ENCODE measurements at regions not wholly inside any gene's neighbourhood (a gene's known extent, or its start where the extent isn't known, plus 50 kb on each side); places are given as distances from the start of the nearest gene placed in this dataset.

DNA sequence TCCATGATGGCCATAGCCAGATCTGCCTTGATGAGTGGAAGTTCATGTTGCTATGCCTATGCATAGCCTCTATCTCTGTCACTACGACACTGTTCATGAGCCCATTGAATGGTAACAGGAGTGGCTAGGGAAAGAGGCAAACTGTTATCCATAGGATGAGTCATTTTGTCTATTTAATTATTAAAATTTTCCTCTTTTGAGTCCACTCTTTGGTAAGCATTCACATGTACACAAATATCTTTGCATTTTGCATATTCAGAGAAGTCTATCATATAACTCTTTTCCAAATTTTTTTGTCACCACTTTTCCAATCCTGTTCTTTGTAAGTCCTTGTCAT, 364.4 kb downstream of the KCNJ3 start:
- H3K4me2 ChIP-seq (ENCODE audit: low read length) = no peak overlapping the region
- no peaks in the 10 kb centered on the region for H3K9me3 ChIP-seq (ENCODE audit: low read length)
- H3K4me3 ChIP-seq (ENCODE audit: low read depth, low read length, poor library complexity, severe bottlenecking) = no peak overlapping the region
- H3K27ac ChIP-seq (ENCODE audit: low read depth, low read length, poor library complexity, severe bottlenecking) = no peak overlapping the region
- no peak overlapping the region for H2AFZ ChIP-seq (ENCODE audit: low read length)
- no peak for DNase-seq (ENCODE audit: low spot score)
- no peaks in the 10 kb centered on the region for H3K36me3 ChIP-seq (ENCODE audit: insufficient read depth, low read length)
- no peaks in the 10 kb centered on the region for H4K20me1 ChIP-seq (ENCODE audit: insufficient read depth, low read length)
- BruUV-seq (replicated peaks) = no TSS peak
- no peaks in the 10 kb centered on the region for H3K79me2 ChIP-seq (ENCODE audit: insufficient read depth, low read depth, low read length)
- TF ChIP-seq, protein P1, sequence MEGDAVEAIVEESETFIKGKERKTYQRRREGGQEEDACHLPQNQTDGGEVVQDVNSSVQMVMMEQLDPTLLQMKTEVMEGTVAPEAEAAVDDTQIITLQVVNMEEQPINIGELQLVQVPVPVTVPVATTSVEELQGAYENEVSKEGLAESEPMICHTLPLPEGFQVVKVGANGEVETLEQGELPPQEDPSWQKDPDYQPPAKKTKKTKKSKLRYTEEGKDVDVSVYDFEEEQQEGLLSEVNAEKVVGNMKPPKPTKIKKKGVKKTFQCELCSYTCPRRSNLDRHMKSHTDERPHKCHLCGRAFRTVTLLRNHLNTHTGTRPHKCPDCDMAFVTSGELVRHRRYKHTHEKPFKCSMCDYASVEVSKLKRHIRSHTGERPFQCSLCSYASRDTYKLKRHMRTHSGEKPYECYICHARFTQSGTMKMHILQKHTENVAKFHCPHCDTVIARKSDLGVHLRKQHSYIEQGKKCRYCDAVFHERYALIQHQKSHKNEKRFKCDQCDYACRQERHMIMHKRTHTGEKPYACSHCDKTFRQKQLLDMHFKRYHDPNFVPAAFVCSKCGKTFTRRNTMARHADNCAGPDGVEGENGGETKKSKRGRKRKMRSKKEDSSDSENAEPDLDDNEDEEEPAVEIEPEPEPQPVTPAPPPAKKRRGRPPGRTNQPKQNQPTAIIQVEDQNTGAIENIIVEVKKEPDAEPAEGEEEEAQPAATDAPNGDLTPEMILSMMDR (conservative IDR thresholded peaks at IDR 0.05; ENCODE audit: low read length) = no peak
- TF ChIP-seq EZH2phosphoT487 (IDR thresholded peaks at IDR 0.05; ENCODE audit: borderline replicate concordance, low read depth, low read length) = no peak
- no peaks in the 10 kb centered on the region for H3K4me1 ChIP-seq (ENCODE audit: insufficient read depth, low read length, poor library complexity, severe bottlenecking)
- ChIA-PET CTCF (ENCODE audit: unreplicated experiment) (no interaction called here), POLR2A (interaction anchor here (0.7 kb wide), 1 partner anchor 50 kb away, joined by 3 read pairs; no protein-coding TSS in a partner anchor)
- intact Hi-C loops (cut with micrococcal nuclease; ENCODE audit: unreplicated experiment) = no loop called here
- H3K9me2 ChIP-seq (ENCODE audit: insufficient read depth, low read length) = no peaks in the 10 kb centered on the region

DNA sequence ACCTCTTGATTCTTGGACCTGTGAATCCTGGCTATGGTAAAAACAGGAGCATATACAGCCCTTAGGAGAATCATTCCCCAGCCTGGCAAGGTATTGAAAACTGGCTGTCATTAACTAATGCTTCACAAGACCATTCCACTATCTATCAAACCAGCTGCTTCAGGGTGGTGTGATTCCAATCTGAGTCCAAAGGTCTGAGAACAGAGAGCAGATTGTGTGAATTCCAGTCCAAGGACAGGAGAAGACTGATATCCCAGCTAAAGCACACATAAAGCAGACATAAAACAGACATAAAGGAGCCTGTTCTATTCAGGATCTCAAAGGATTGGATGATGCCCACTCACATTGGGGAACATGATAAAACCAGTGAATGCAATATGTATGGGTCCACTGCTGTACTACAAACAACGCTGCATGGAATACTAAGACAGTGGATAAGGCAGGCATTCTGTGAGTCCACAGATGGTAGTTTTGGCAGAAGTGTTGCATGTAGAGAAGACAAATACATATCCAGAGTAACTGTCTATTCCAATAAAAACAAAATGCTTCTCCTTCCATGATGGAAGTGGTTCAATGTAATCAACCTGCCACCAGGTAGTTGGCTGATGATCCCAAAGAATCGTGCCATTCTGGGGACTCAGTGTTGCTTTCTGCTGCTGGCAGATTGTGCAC, 363.9 kb downstream of the KCNJ3 start:
- DNase-seq (ENCODE audit: low spot score) = no peak
- H3K9me2 ChIP-seq (ENCODE audit: insufficient read depth, low read length) = no peaks in the 10 kb centered on the region
- no peak overlapping the region for H3K4me3 ChIP-seq (ENCODE audit: low read depth, low read length, poor library complexity, severe bottlenecking)
- H3K4me1 ChIP-seq (ENCODE audit: insufficient read depth, low read length, poor library complexity, severe bottlenecking) = no peaks in the 10 kb centered on the region
- CTCF ChIA-PET (ENCODE audit: unreplicated experiment) = no interaction called here
- H4K20me1 ChIP-seq (ENCODE audit: insufficient read depth, low read length) = no peaks in the 10 kb centered on the region
- POLR2A ChIA-PET = no interaction called here
- no peak overlapping the region for H2AFZ ChIP-seq (ENCODE audit: low read length)
- intact Hi-C loops (cut with micrococcal nuclease; ENCODE audit: unreplicated experiment) = no loop called here
- no peak overlapping the region for H3K4me2 ChIP-seq (ENCODE audit: low read length)
- H3K9me3 ChIP-seq (ENCODE audit: low read length) = no peaks in the 10 kb centered on the region
- H3K27ac ChIP-seq (ENCODE audit: low read depth, low read length, poor library complexity, severe bottlenecking) = no peak overlapping the region
- BruUV-seq (replicated peaks) = no TSS peak
- H3K79me2 ChIP-seq (ENCODE audit: insufficient read depth, low read depth, low read length) = no peaks in the 10 kb centered on the region
- TF ChIP-seq EZH2phosphoT487 (IDR thresholded peaks at IDR 0.05; ENCODE audit: borderline replicate concordance, low read depth, low read length) = no peak
- TF ChIP-seq, protein P1 (conservative IDR thresholded peaks at IDR 0.05; ENCODE audit: low read length) = no peak
- H3K36me3 ChIP-seq (ENCODE audit: insufficient read depth, low read length) = no peaks in the 10 kb centered on the region

GRCh38 chr2:155060896-155061295, 362.4 kb downstream of the KCNJ3 start:
- Histone ChIP-seq H3K9me2 (ENCODE audit: insufficient read depth, low read length) (no peaks in the 10 kb centered on the region), H3K4me1 (ENCODE audit: insufficient read depth, low read length, poor library complexity, severe bottlenecking) (no peaks in the 10 kb centered on the region), H3K4me2 (ENCODE audit: low read length) (no peak overlapping the region), H3K4me3 (ENCODE audit: low read depth, low read length, poor library complexity, severe bottlenecking) (no peak overlapping the region), H3K36me3 (ENCODE audit: insufficient read depth, low read length) (no peaks in the 10 kb centered on the region), H3K79me2 (ENCODE audit: insufficient read depth, low read depth, low read length) (no peaks in the 10 kb centered on the region), H3K27ac (ENCODE audit: low read depth, low read length, poor library complexity, severe bottlenecking) (no peak overlapping the region), H2AFZ (ENCODE audit: low read length) (no peak overlapping the region), H3K9me3 (ENCODE audit: low read length) (no peaks in the 10 kb centered on the region), H4K20me1 (ENCODE audit: insufficient read depth, low read length) (no peaks in the 10 kb centered on the region)
- intact Hi-C loops (cut with micrococcal nuclease; ENCODE audit: unreplicated experiment) = no loop called here
- ChIA-PET POLR2A (no interaction called here), CTCF (ENCODE audit: unreplicated experiment) (no interaction called here)
- TF ChIP-seq, protein P1 (conservative IDR thresholded peaks at IDR 0.05; ENCODE audit: low read length) = no peak
- TF ChIP-seq EZH2phosphoT487 (IDR thresholded peaks at IDR 0.05; ENCODE audit: borderline replicate concordance, low read depth, low read length) = no peak
- no peak for DNase-seq (ENCODE audit: low spot score)
- no TSS peak for BruUV-seq (replicated peaks)
